Central memory CD4-positive, alpha-beta T cell (primary cell): ENCODE measurements at regions not wholly inside any gene's neighbourhood (a gene's known extent, or its start where the extent isn't known, plus 50 kb on each side); places are given as distances from the start of the nearest gene placed in this dataset.

Experiments
- DNase-seq: peaks from one replicate; pipeline ENCODE4 v3.0.0; 2022

DNA sequence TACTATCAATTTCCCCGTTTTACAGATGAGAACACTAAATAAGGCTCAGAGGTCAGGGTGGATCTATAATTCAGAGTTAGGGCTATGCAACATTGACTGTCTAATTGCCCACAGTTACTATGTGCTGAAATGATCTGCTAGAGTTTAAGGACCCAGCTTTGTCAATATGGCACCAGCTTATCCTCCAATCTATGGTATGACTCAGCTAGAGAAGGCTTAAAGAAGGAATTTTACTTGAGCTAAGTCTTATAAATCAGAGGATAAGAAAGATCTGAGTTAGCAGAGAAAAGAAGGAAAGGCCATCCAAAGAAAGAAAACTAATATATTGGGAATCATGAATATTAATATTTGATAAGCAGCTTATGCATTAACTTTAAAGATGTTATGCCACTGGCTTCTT is 78.1 kb downstream of the ASB9 start:
- DNase-seq, result no peak

DNA sequence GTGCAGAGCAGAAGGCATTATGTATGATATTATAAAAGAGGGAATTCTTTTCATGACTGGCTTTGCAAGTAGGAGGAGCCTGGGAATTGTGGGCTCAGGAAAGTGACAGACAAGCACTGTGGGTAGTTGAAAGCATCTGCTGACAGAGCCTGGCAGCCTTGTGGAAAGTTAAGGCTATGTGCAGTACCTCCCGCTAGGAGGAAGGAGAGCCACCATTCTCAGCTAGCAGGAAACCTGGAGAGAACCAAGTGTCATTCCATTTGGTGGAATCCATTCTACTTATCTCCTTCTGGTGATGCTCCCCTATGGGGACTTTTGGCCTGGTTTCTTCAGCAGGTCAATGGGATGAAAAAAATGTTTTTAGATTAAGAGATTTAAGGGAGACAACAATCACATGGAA is 81.8 kb downstream of the ASB9 start:
- no peak for DNase-seq

DNA sequence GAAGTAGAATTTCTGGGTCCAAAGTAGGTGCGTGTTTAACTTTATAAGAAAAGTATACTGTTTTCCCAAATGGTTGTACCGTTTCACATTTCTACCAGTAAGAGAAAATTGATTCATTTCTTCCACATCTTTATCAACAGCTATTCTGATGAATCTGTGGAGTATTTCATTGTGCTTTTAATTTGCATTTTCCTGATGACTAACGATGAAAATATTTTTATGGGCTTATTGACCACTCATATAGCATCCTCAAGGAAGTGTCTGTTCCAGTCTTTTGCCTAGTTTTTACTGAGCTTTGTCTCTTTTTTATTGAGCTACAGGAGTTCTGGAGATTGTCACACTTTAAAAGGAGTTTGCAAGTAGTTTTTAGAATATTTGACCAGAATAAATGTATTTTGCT is 92.6 kb downstream of the ASB9 start:
- DNase-seq, result no peak

DNA sequence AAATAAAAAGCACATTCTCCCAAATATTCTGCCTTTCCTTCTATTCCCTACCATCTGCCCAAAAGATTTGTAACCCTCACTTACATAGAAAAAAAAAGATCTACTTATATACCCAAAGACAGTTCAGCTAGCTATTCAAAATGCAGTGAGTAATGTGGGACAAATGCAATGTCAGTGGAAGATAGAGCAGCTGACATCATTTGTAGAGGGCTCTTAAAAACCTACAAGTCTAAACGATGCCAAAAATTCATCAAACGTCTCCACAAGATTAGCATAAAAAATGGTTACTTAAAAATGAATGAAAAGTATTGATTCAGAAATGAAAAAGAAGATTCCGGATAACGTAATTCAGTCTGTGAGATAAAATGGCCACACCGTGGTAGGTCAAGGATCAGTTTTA is 96.5 kb downstream of the ASB9 start:
- DNase-seq, result no peak

DNA sequence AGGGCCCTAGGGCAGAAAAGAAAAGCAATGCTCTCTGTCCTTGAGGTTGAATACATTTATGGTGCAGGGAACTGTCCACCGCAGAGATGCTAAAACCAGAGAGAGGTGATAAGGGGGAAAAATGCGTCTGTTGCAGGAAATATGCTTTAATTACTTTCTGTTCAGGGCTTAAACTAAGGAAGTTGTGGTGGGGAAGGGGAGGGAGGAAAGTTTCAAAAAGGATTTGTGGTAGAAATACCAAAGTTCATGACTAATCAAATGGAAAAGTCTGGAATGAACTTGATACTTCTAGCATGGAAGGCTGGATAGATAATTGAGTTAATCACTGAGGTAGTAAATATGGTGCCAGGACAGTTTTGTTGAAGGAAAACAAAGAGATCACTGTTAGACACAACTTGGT is 99.0 kb downstream of the ASB9 start:
- no peak for DNase-seq

DNA sequence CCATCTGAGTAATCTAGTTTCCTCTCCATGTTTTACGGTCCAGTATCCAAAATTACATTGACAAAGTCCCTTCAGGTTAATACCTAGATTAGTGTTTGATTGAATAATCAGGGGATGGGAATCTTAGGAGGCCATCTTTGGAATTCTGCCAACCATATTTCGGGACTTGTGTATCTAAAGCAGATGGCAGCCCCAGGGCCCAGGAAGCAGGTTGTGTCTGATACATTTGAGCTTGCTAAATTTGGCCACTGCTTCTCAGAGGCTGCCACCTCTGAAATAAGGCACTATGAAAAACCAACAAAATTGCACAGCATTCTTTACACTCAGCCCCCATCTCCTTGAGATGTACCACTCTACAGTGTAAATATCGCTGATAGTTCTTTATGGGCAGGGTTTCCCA is 102.1 kb downstream of the ASB9 start:
- DNase-seq, result no peak

DNA sequence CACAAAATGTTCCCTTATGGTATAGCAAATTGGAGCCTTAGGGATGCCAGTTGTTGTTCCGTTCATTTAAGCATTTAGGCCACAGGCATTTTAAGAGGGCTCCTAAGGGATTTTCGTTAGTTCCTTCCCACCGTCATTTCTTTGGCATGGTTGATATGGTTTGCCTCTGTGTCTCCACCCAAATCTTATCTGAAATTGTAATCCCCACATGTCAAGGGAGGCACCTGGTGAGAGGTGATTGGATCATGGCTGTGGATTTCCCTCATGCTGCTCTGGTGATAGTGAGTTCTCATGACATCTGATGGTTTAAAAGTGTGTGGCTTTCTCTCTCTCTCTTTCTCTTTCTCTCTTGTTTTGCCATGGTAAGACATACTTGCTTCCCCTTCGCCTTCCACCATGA is 104.1 kb downstream of the ASB9 start:
- DNase-seq, result no peak

DNA sequence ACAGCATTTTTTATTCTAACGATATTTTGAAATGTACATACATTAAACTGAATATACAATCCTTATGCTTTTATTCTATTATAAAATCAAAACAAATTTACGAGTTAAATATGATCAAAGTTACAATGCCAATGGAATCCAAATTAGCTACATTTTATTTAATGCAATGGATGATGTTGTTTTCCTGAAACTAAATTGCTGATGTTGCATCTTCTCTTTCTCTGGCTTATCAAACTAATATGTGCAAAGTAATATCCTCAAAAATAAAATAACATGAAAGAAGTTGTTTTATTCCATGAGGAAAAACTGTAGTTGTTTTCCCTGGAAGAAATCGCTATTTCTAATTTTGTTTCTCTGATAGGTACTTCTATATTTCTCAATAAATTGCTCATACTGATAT is 106.8 kb downstream of the ASB9 start:
- DNase-seq, result no peak

DNA sequence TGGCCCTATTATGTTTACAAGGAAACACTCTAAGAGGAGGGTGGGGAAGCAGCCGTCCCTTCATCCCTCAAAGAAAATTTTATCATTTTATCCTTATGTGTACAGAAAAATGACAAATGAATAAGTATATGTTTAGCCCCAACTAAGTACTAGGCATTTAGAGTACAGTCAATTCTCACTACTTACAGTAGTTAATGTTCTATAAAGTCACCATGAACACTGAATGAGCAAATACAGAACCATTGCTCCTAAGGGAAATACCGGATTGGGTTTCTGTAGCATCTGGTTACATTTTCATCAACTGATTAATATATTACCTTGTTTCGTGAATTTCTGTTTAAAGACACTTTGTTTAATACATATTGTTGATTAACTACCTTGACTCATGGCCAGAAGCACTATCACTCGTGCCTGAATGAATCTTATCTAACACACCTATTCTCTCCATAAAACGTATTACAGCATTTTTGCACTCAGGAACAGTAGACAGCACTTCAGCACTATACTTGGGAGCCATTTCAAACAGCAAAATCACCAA is 109.3 kb downstream of the ASB9 start:
- no peak for DNase-seq

DNA sequence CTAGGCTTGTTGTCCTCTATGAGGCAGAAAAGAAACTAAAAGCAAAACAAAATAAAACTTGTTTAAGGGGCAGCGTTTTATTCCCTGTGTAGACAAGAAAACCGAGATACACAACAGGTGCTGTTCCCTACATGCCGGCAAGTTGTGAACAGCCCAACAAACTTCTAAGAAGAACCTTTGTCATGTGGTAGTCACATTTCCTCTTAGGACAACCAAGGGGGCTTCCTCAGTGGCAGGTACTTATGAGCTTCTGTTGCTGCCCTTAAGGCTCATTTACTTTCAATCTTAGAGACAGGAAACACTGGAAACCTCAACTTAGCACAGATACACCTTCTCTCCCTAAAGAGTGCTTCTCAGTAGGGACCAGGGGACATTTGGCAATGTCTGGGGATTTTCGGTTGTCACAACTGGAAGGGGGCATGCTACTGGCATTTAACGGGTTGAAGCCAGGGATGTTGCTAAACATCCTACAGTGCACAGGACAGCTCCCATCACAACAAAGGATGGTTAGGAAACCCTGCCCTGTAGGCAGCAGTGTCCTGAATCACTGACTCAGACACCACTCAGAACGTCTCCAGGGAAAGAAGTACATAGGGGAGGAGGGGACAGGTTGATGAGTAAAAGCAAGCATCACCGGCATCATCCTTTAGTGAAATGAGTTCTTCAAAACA is 111.0 kb downstream of the ASB9 start:
- DNase-seq, result peak; percentile 10

DNA sequence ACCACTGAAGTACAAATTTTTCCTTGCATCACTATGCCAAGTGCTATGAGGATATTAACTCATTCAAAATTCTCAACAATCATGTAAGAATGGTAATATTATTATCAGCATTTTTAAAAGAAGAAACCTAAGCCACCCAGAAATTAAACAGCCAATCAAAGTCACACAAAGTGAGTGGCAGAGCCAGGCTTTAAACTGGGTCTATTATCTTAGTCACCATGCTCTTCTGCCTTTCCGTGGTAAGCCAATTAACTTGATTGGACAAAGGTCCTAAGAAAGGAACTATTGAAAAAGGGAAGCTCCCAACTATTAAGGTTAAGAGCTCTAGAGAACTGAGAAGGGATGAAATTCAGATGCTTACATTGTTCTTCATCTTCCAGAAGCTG is 111.5 kb downstream of the ASB9 start:
- no peak for DNase-seq

DNA sequence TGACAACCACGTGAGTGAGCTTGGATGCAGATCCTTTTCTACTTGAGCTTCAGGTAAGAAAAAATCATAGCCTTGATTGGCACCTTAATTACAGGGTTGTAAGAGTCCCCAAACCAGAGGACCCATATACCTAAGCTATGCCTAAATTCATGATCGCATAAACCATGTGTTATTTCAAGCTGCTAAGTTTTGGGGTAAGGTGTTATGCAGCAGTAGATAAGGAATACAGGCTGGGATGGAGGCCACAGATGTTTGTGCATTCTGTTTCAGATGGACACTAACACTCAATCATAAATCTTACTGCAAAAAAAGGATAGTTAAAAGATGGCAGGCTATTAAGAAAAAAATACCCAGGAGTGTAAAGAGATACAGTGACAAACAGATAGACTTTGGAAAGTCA is 112.3 kb downstream of the ASB9 start:
- DNase-seq, result no peak

DNA sequence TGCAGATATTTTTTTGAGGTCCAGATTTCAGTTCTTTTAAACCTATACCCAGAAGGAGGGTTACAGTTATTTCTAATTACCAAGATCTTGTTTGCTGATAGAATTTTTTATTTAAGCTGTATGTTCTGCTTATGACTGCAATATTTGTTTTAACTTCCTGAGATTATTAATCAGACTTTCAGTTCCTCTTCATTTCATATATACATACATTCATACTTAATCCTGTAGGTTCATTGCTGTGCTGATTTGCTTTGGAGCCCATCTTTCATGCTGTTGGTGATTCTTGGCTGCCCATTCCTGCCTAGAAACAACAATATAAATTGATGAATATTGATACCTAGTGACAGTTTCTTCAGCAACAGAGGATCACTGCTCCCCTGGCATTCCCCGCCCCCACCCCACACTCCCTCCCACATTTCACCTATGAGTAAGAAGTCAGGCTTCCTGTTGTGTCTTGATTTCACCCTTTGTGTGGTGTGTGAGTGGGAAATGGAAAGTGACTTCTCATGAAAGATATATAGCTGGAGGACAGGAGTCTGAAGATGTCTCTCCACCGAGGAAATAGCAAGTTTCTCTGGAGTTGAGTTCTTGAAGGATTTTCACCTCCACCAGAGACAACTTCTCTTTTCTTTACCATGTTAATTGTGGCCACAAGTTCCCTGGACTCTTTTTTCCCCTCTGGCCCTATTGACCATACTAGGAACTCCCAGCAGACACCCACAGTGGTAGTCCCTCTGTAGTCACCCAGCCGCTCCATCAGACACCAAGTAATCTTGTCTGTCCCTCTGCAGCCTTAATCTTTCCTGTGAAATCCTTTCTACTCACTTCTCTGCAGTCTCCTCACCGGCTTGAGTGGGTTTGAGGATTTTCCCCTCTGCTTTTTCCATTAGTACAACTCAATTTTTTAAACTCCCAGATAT is 118.4 kb downstream of the ASB9 start:
- peak; percentile 10 for DNase-seq

DNA sequence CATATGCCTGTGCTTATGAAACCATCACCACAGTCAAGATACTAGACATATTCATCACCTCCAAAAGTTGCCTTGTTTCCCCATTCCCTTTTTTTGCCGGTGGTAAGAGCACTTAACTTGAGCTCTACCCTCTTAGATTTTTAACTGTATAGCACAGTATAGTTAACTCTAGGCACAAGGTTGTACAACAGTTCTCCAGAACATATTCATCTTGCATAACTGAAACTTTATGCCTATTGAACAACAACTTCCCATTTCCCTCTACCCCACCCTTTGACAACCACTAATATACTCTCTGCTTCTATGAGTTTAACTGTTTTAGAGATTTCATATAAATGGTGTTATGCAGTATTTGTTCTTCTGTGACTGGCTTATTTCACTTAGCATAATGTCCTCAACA is 119.3 kb downstream of the ASB9 start:
- no peak for DNase-seq

DNA sequence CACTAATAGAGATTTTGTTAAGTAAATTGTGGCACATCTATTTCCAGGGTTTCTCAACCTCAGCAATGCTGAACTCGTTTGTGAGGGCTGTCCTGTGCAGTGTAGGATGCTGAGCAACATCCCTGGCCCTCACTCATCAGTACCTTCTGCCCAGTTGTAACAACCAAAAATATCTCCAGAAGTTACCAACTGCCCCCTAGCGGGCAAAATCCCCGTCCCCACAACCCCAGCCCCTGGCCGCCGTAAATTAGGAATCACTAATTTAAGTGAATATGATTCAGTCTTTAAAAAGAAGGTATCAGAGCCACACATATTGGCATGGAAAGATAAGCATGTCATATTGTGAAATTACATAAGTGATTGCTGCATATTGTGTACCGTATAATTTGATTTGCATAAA is 123.4 kb downstream of the ASB9 start:
- no peak for DNase-seq

DNA sequence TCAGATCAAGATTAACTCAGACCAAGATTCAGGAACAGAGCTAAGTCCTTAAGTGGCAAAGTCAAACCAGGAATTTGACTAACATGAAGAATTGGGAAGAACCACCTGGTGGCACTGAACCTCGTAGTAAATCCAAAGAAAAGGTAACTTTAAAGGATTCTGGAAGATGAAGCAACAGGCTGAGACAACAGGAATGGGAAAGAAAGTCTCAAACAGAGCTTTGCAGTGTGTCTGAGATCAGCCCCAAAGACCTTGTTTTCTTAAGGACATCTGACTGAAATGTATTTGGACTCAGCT is 126.1 kb downstream of the ASB9 start:
- DNase-seq, result no peak

DNA sequence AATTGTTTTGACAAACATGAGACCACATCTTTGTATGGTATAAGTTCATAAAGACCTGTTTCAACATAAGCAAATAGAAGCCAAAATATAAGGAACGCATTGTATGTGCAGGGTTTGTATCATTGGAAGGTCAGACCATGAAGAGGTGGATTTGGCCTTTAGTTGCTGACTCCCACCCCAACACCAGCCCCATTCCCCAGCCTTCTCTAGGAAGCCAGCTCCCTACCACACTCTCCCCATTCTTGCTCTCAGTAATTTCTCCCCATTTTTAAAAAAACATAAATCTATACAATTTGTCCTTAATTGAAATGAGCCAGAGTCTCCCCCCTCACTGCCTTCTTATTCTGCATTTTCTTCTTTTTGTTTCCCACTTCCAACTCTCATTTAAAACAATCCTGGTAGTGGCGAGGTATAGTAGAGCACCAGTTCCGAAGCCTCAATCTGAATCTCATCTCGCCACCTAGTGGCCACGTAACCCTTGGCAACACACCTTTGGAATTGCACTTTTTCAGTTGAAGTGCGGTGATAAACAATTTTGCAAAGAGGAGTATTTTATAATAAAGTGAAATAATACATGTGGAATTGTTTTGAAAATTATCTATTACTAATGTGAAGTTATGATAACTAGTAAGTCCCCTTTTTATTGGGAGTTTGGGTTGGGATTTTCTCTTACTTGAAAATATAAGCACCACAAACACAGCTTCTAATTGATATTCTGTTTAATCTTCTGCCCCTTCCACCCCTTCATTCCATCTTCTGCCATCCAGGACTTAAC is 126.6 kb downstream of the ASB9 start:
- DNase-seq, result peak; percentile 24

DNA sequence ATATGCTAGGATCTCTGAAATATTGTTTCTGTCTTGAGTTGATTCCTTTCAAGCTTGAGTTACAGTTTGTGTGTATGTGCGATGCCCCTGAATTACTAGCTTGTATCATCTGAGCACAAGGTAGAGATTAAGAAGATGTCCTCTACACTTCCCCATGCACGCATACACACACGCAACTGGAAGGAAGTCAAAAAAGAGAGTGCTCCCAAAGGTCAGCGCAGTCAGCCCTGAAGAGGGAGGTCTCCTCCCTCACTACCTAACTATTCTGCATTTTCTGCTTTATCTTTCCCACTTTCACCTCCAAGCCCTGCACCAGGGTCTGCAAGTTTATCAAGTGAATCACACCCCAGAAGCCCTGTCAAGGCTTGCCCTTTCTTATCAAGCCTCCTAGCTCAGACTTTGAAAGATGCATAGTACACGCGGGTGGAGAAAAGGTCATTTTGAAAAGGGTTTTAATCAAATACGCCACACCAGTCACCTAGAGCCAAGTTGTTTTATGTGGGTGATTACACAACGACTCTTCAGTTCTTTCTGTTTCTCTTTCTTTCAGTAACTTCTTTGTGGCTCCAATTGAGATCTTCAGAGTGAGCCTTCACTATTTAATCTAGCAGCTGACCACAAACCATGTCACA is 127.7 kb downstream of the ASB9 start:
- DNase-seq, result peak; percentile 5

DNA sequence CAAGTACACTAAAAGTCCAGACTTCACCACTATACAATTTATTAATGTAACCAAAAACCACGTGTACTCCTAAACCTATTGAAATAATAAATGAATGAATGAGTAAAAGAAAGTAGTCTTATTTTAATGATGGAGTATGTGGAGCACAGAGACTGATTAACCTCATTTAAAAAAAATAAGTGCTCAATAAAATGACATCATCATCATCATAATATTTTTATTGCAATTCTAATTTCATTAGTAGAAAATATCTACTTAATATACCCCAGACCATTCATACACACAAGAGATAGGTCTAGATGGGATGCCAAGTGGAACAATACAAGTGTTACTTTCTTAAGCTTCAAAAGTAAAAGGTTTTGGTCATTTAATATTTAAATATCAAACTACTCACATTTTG is 133.1 kb downstream of the ASB9 start:
- DNase-seq, result no peak

DNA sequence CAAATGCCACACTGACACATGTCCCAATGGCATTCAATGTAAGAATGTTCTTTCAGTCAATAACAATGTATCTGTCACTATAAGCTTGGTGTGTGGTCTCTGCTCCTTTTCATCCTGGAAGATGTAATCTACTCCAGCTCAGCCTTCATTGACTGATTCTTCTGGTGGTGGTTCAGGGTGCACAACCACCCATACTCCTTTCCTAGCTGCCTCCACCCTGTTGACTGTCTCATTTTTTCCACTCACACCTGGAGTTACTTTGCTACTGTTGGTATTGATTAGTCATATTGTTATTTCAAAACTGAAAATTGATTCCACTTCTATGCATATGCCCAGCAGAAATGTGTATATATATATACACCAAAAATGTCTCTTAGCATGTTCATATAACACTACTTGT is 140.5 kb downstream of the ASB9 start:
- DNase-seq, result no peak

DNA sequence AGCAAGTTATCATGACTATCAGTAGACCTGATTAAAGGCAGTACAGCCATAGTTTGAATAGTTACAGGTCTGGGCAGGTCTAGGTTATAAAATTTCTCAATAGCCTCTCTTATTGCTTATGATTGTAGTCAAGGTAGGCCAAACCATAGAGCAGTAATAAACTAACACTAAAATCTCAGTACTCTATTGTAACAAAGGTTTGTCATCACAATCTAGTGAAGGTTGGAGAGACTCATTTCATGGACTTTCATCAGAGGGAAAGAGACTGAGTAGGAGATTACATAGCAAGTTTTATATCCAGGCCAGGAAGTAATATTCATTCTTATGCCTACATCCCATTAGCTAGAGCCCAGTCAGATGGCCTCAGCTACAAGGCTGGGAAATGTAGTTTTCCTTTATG is 141.0 kb downstream of the ASB9 start:
- no peak for DNase-seq

DNA sequence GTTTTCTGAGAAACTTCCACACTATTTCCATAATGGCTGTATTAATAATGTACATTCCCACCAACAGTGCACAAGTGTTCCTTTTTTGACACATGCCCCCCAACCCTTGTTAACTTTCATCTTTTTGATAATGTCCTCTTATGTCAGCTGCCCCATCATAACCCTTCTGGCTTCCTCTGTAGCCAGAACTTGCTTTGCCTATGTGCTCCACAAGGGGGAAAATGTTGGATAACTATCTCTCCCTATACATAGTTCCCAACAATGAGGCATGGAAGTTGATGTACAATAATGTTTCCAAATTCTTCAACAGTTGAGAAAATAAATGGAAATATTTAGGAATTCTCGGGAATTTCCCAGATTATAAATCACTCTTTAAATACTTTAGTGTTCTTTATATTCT is 142.9 kb downstream of the ASB9 start:
- DNase-seq, result no peak

DNA sequence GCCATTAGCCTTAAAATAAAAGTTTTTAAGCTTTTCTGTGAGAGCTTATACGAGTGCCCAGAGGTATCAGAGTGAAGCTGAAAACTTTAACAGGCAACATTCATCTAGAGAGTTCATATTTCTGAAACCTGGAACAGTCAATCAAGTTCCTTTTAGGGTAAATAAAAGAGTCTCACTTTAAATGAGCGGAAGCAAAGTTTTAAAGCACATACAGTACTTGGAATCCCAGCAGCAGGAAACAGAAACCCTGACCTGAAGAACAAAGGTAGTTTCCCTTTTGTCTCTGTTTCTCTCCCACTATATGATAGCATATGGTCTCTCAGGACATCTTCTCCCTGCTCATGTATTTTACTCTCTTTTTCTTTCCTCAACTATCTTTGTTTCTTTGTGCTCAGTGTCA is 153.0 kb downstream of the ASB9 start:
- no peak for DNase-seq
